WTC11 (cell line): ENCODE measurements at regions not wholly inside any gene's neighbourhood (a gene's known extent, or its start where the extent isn't known, plus 50 kb on each side); places are given as distances from the start of the nearest gene placed in this dataset.

ENCODE experiments used
- ATAC-seq: fragments of 200-7000 bp; cut with Tn5 transposase; 2 replicates; pipeline ENCODE4 v1.10.0; 2021; ENCODE audit warnings: mild to moderate bottlenecking, moderate library complexity
- CTCF ChIA-PET: fragments of 300-600 bp; sonication (Branson Sonifier 250); formaldehyde crosslinking; loops from one replicate; lab custom pipeline; 2021; ENCODE audit warnings: antibody characterized with exemption; lab: Charles Lee
- POLR2A ChIA-PET: fragments of 350-600 bp; sonication (Branson Sonifier 250); formaldehyde crosslinking; loops from one replicate; lab custom pipeline; 2021; ENCODE audit warnings: antibody characterized with exemption; lab: Charles Lee
- DNase-seq: peaks from one replicate; pipeline ENCODE4 v3.0.0; 2021; ENCODE audit warnings: low spot score
- H3K27ac Mint-ChIP-seq: 2 replicates; pipeline ENCODE4 v1.8.0; 2021; ENCODE audit warnings: mixed read lengths
- H3K27me3 Mint-ChIP-seq: 2 replicates; pipeline ENCODE4 v1.8.0; 2021; ENCODE audit warnings: low read depth, mild to moderate bottlenecking, moderate library complexity, mixed read lengths
- H3K36me3 Mint-ChIP-seq: 2 replicates; pipeline ENCODE4 v1.8.0; 2021; ENCODE audit warnings: mixed read lengths
- H3K4me1 Mint-ChIP-seq: 2 replicates; pipeline ENCODE4 v1.8.0; 2022; ENCODE audit warnings: mixed read lengths
- H3K4me3 Mint-ChIP-seq: 2 replicates; pipeline ENCODE4 v1.8.0; 2021; ENCODE audit warnings: mild to moderate bottlenecking, moderate library complexity, mixed read lengths
- H3K9me3 Mint-ChIP-seq: 2 replicates; pipeline ENCODE4 v1.8.0; 2021; ENCODE audit warnings: mixed read lengths
- ATF1 ChIP-seq: sonication (generic); formaldehyde crosslinking; IDR thresholded peaks from 2 replicates; pipeline ENCODE4 v1.8.1; 2023; ENCODE audit warnings: mild to moderate bottlenecking, moderate library complexity, missing genetic modification reagents
- ATF2 ChIP-seq: sonication (generic); formaldehyde crosslinking; IDR thresholded peaks from 2 replicates; pipeline ENCODE4 v1.8.1; 2022; ENCODE audit warnings: low read depth, missing genetic modification reagents, borderline replicate concordance
- EMX1 ChIP-seq: fragments of 250-450 bp; sonication (Bioruptor Pico); IDR thresholded peaks from 2 replicates; pipeline ENCODE4 v1.8.0; 2021; ENCODE audit warnings: mild to moderate bottlenecking
- FOXK1 ChIP-seq: sonication (generic); formaldehyde crosslinking; IDR thresholded peaks from 2 replicates; pipeline ENCODE4 v1.8.0; 2022; ENCODE audit warnings: mild to moderate bottlenecking, moderate library complexity, missing genetic modification reagents
- FOXP1 ChIP-seq: sonication (generic); formaldehyde crosslinking; IDR thresholded peaks from 2 replicates; pipeline ENCODE4 v1.8.0; 2022; ENCODE audit warnings: missing genetic modification reagents, mild to moderate bottlenecking, moderate library complexity, borderline replicate concordance
- JUN ChIP-seq: sonication (generic); formaldehyde crosslinking; IDR thresholded peaks from 2 replicates; pipeline ENCODE4 v1.8.0; 2023; ENCODE audit warnings: mild to moderate bottlenecking, missing genetic modification reagents
- KAT7 ChIP-seq: sonication (generic); formaldehyde crosslinking; IDR thresholded peaks from 2 replicates; pipeline ENCODE4 v1.8.1; 2023; ENCODE audit warnings: missing genetic modification reagents, mild to moderate bottlenecking, borderline replicate concordance
- NFATC4 ChIP-seq: fragments of 250-450 bp; sonication (Bioruptor Pico); IDR thresholded peaks from 2 replicates; pipeline ENCODE4 v1.9.0; 2021; ENCODE audit warnings: mild to moderate bottlenecking
- NFYB ChIP-seq: sonication (generic); formaldehyde crosslinking; conservative IDR thresholded peaks from 2 replicates; pipeline ENCODE4 v1.8.0; 2022; ENCODE audit warnings: low read depth, missing genetic modification reagents
- SMAD3 ChIP-seq: sonication (generic); formaldehyde crosslinking; IDR thresholded peaks from 2 replicates; pipeline ENCODE4 v1.8.0; 2022; ENCODE audit warnings: missing genetic modification reagents, mild to moderate bottlenecking, borderline replicate concordance
- ZNF396 ChIP-seq: fragments of 250-450 bp; sonication (Bioruptor Pico); IDR thresholded peaks from 2 replicates; pipeline ENCODE4 v1.8.0; 2021; ENCODE audit warnings: mild to moderate bottlenecking, moderate library complexity, borderline replicate concordance
- ZNF671 ChIP-seq: fragments of 250-450 bp; sonication (Bioruptor Pico); IDR thresholded peaks from 2 replicates; pipeline ENCODE4 v1.8.0; 2021; ENCODE audit warnings: mild to moderate bottlenecking
- TF ChIP-seq, protein P1 (sequence below): sonication (generic); formaldehyde crosslinking; IDR thresholded peaks from 2 replicates; pipeline ENCODE4 v1.8.1; 2023; ENCODE audit warnings: mild to moderate bottlenecking, moderate library complexity, missing genetic modification reagents
- TF ChIP-seq, protein P2 (sequence below): sonication (generic); formaldehyde crosslinking; IDR thresholded peaks from 2 replicates; pipeline ENCODE4 v1.8.1; 2023; ENCODE audit warnings: mild to moderate bottlenecking, missing genetic modification reagents
- TF ChIP-seq, protein P3 (sequence below): sonication (generic); formaldehyde crosslinking; IDR thresholded peaks from 2 replicates; pipeline ENCODE4 v1.8.1; 2023; ENCODE audit warnings: mild to moderate bottlenecking, missing genetic modification reagents, borderline replicate concordance
- TF ChIP-seq, protein P4 (sequence below): sonication (generic); formaldehyde crosslinking; IDR thresholded peaks from 2 replicates; pipeline ENCODE4 v1.8.1; 2023; ENCODE audit warnings: mild to moderate bottlenecking, missing genetic modification reagents

DNA sequence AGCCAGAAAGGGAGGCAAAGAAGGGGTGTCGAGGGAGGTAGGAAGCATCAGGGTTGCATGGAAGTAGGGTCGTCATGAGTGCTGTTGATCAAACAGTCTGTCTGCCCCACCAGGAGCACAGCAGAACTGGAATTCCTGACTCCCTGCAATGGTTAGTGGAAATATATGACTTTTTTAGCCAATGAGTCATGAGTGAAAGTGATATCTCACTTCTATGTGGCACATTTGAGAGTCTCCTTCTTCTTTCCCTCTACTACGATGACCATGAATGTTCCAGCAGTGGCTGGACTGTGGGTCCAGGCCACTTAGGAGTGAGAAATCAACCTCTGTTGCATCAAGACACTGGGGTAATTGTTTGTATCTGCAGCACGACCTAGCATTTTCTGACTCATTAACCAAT is 199.5 kb downstream of the TTC32 start (continued):
- no peak for TF ChIP-seq ATF2 (CRISPR knock-in tag)
- TF ChIP-seq FOXP1 (CRISPR knock-in tag): no peak
- TF ChIP-seq, all 79 proteins: peak for 0

DNA sequence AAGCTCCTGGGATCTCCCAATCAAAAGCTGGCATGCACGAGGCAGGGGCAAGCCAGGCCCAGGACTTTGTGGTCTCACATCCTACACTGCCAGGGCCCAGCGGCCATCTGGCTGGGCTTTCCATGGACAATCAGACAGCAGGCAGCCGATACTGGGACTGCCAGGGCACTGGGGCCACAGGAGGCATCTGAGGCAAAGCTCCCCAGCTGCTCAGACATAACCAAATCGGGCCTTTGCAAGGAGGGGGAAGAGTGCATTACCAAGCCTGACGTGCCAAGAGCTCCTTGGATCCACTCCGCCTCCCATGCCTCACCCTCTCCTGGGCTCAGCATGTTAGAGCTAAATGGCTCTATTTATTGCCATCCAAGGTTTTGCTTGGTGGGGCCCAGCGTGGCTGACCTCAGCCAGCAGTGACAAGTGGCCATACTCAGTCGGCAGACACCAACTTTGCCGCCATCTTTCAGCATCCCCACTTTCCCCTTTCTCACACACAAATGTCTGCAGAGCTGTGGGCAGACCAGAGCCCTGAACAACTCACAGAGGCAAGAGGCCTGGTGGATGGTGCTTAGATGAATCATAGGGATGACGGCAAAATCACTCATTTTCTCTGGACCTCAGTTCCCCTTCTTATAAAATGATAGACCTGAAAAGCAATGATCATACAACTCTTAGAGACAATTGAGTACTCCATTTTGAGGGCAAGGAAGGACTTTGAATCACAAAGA is 200.8 kb downstream of the TTC32 start:
- Mint-ChIP-seq H3K4me1 (no peaks in the 10 kb centered on the region), H3K36me3 (peaks cover 7% of the 10 kb centered on the region), H3K9me3 (peaks cover 32% of the 10 kb centered on the region), H3K4me3 (no peak overlapping the region), H3K27me3 (peaks cover 7% of the 10 kb centered on the region; the same call in 1 of the 2 replicates), H3K27ac (no peak overlapping the region)
- POLR2A ChIA-PET: no interaction called here
- DNase-seq (no peak), ATAC-seq (no peak)
- CTCF ChIA-PET: interaction anchor here (1.4 kb wide), 1 partner anchor 46 kb away, joined by 4 read pairs; no protein-coding TSS in a partner anchor
- TF ChIP-seq FOXK1 (CRISPR knock-in tag) (no peak), NFYB (CRISPR knock-in tag) (no peak), NFATC4 (CRISPR knock-in tag) (no peak), KAT7 (CRISPR knock-in tag) (no peak), SMAD3 (no peak), JUN (CRISPR knock-in tag) (no peak), ATF1 (no peak)
- TF ChIP-seq, protein P1, sequence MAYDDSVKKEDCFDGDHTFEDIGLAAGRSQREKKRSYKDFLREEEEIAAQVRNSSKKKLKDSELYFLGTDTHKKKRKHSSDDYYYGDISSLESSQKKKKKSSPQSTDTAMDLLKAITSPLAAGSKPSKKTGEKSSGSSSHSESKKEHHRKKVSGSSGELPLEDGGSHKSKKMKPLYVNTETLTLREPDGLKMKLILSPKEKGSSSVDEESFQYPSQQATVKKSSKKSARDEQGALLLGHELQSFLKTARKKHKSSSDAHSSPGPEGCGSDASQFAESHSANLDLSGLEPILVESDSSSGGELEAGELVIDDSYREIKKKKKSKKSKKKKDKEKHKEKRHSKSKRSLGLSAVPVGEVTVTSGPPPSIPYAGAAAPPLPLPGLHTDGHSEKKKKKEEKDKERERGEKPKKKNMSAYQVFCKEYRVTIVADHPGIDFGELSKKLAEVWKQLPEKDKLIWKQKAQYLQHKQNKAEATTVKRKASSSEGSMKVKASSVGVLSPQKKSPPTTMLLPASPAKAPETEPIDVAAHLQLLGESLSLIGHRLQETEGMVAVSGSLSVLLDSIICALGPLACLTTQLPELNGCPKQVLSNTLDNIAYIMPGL (CRISPR knock-in tag): no peak
- TF ChIP-seq, protein P2, sequence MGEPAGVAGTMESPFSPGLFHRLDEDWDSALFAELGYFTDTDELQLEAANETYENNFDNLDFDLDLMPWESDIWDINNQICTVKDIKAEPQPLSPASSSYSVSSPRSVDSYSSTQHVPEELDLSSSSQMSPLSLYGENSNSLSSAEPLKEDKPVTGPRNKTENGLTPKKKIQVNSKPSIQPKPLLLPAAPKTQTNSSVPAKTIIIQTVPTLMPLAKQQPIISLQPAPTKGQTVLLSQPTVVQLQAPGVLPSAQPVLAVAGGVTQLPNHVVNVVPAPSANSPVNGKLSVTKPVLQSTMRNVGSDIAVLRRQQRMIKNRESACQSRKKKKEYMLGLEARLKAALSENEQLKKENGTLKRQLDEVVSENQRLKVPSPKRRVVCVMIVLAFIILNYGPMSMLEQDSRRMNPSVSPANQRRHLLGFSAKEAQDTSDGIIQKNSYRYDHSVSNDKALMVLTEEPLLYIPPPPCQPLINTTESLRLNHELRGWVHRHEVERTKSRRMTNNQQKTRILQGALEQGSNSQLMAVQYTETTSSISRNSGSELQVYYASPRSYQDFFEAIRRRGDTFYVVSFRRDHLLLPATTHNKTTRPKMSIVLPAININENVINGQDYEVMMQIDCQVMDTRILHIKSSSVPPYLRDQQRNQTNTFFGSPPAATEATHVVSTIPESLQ: no peak

- Mint-ChIP-seq H3K4me1 (no peaks in the 10 kb centered on the region), H3K9me3 (peaks cover 31% of the 10 kb centered on the region), H3K4me3 (no peak overlapping the region), H3K36me3 (peaks cover 7% of the 10 kb centered on the region), H3K27ac (no peak overlapping the region), H3K27me3 (peaks cover 3% of the 10 kb centered on the region; the same call in 1 of the 2 replicates)
- no peak for ATAC-seq
- POLR2A ChIA-PET: no interaction called here
- TF ChIP-seq, protein P3, sequence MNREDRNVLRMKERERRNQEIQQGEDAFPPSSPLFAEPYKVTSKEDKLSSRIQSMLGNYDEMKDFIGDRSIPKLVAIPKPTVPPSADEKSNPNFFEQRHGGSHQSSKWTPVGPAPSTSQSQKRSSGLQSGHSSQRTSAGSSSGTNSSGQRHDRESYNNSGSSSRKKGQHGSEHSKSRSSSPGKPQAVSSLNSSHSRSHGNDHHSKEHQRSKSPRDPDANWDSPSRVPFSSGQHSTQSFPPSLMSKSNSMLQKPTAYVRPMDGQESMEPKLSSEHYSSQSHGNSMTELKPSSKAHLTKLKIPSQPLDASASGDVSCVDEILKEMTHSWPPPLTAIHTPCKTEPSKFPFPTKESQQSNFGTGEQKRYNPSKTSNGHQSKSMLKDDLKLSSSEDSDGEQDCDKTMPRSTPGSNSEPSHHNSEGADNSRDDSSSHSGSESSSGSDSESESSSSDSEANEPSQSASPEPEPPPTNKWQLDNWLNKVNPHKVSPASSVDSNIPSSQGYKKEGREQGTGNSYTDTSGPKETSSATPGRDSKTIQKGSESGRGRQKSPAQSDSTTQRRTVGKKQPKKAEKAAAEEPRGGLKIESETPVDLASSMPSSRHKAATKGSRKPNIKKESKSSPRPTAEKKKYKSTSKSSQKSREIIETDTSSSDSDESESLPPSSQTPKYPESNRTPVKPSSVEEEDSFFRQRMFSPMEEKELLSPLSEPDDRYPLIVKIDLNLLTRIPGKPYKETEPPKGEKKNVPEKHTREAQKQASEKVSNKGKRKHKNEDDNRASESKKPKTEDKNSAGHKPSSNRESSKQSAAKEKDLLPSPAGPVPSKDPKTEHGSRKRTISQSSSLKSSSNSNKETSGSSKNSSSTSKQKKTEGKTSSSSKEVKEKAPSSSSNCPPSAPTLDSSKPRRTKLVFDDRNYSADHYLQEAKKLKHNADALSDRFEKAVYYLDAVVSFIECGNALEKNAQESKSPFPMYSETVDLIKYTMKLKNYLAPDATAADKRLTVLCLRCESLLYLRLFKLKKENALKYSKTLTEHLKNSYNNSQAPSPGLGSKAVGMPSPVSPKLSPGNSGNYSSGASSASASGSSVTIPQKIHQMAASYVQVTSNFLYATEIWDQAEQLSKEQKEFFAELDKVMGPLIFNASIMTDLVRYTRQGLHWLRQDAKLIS (CRISPR knock-in tag): no peak
- no peak for TF ChIP-seq ZNF671 (CRISPR knock-in tag)
- no peak for TF ChIP-seq FOXP1 (CRISPR knock-in tag)
- TF ChIP-seq, protein P4, sequence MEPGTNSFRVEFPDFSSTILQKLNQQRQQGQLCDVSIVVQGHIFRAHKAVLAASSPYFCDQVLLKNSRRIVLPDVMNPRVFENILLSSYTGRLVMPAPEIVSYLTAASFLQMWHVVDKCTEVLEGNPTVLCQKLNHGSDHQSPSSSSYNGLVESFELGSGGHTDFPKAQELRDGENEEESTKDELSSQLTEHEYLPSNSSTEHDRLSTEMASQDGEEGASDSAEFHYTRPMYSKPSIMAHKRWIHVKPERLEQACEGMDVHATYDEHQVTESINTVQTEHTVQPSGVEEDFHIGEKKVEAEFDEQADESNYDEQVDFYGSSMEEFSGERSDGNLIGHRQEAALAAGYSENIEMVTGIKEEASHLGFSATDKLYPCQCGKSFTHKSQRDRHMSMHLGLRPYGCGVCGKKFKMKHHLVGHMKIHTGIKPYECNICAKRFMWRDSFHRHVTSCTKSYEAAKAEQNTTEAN: no peak
- no peak for TF ChIP-seq ZNF396 (CRISPR knock-in tag)
- no peak for TF ChIP-seq EMX1 (CRISPR knock-in tag)
- CTCF ChIA-PET: no interaction called here
- no peak for DNase-seq
These were observed 204.7 kb downstream of the TTC32 start for GRCh38 chr2:19697131-19697530.
